ENCODE measurements at regions not wholly inside any gene's neighbourhood (a gene's known extent, or its start where the extent isn't known, plus 50 kb on each side); places are given as distances from the start of the nearest gene placed in this dataset.
"Not testable (repeated sequence)": the region's sequence is repeated elsewhere in the genome, so short reads cannot be mapped to it uniquely, and the experiment has no call there.

DNA sequence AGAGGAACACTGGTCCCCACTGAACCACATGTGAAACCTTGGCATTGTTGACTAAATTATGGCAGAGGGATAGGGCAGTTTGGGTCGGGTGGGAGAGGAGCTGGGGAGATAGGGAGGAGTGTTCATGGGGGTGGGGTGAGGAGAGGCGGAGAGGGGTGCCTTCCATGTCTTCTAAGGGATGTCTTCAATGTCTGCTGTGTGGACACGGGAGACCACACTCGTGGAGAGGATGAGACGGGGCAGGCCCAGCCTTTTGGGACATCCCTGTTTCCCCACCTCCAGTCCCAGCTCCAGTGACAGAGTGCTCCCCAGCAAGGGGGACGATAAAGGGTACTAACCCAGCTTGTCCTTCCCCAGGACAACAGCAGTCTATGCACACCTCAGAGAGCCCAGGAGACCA, 146.4 kb upstream of the MAMLD1 start:
- no peak for DNase-seq (ENCODE audit: low read depth, low spot score)
- in situ Hi-C loops (cut with HindIII; ENCODE audit: low pct_unique_long_range_greater_than_20kb, low sequenced_read_pairs) = no loop called here

DNA sequence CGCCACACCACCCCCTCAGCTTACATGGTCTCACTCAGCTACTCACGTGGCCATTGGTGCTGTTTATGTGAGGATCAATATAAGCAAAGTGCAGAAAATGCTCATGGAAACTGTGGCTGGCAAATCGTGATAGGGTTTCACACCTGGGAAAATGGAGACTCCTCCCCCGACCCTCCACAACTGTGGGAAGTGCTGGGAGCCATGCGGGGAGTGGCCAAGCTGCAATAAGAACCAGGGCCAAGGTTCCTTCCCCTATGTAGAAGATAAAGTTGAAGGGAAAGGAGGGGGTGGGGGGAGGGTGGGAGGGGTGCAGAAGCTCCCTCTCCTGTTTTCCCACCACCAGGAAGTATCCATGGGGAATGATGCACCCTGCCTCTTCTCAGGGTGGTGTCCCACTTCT, 145.5 kb upstream of the MAMLD1 start:
- DNase-seq (ENCODE audit: low read depth, low spot score) = no peak
- in situ Hi-C loops (cut with HindIII; ENCODE audit: low pct_unique_long_range_greater_than_20kb, low sequenced_read_pairs) = no loop called here

GRCh38 chrX:150219374-150220185, 143.5 kb upstream of the MAMLD1 start:
- in situ Hi-C loops (cut with HindIII; ENCODE audit: low pct_unique_long_range_greater_than_20kb, low sequenced_read_pairs) = no loop called here
- DNase-seq (ENCODE audit: low read depth, low spot score) = peak; percentile 0

DNA sequence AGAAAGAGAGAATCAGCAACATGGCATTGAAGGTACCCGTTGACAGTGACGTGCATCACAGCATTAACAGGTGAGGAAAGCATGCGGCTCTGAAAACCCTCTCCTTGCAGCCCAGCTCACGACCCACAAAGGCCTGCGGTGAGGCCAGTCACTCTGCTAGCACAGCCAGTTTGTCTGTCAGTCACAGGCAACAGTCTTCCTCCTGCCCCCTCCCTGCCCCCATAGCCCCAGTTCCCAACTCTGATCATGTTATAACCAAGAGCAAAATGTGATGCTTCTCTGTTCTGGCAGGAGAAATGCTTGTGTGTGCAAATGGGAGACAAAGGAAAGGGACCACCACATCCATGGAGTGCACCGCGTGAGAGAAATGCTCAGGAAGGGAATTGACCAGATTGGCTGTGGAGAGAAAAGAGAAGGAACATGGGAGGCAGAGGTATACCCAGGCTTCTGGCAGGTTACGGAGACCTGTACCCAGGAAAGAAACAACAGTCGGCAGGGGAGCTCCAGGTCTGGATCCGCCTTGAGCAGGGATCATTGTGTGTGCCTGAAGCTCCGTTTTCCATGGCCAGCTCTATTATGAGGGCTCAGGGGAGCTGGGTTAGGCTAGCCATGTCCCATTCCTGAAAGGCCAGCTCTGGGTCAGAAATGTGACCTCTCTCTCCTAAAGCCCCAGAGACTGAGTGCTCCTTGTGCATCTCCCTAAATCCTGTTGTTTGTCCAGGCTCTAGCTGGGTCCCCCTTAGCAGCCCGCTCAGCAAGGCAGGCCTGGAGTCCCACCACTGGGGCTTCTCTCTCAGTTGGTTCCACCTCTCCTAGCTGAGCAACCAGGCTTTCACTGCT, 139.7 kb upstream of the MAMLD1 start:
- in situ Hi-C loops (cut with HindIII; ENCODE audit: low pct_unique_long_range_greater_than_20kb, low sequenced_read_pairs) = no loop called here
- DNase-seq (ENCODE audit: low read depth, low spot score) = no peak

- in situ Hi-C loops (cut with HindIII; ENCODE audit: low pct_unique_long_range_greater_than_20kb, low sequenced_read_pairs) = no loop called here
- no peak for DNase-seq (ENCODE audit: low read depth, low spot score)
Observed at GRCh38 chrX:150224676-150225075, 138.4 kb upstream of the MAMLD1 start.

DNA sequence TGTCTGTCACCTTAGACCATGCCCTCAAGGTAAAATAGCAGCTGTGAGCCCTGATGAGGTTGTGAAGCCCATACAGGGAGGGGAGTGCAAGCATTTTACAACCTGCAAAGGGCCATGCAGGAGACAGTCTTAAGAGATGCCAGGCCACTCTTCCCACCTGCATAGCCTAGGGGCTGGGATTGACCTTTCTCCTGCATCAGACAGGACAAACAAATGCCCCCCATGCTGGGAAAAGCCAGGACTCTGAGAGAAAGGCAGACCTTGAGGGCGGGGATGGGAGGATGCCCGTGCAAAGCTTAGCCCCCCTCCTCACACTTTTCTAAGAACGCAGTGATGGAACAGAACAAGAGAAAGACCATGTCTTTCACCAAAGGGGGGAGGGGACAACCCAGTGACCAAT, 137.9 kb upstream of the MAMLD1 start:
- no peak for DNase-seq (ENCODE audit: low read depth, low spot score)

GRCh38 chrX:150225756-150226155, 137.4 kb upstream of the MAMLD1 start:
- in situ Hi-C loops (cut with HindIII; ENCODE audit: low pct_unique_long_range_greater_than_20kb, low sequenced_read_pairs) = no loop called here
- no peak for DNase-seq (ENCODE audit: low read depth, low spot score)

More for the DNA sequence above, 137.9 kb upstream of the MAMLD1 start:
- in situ Hi-C loops (cut with HindIII; ENCODE audit: low pct_unique_long_range_greater_than_20kb, low sequenced_read_pairs) = no loop called here

DNA sequence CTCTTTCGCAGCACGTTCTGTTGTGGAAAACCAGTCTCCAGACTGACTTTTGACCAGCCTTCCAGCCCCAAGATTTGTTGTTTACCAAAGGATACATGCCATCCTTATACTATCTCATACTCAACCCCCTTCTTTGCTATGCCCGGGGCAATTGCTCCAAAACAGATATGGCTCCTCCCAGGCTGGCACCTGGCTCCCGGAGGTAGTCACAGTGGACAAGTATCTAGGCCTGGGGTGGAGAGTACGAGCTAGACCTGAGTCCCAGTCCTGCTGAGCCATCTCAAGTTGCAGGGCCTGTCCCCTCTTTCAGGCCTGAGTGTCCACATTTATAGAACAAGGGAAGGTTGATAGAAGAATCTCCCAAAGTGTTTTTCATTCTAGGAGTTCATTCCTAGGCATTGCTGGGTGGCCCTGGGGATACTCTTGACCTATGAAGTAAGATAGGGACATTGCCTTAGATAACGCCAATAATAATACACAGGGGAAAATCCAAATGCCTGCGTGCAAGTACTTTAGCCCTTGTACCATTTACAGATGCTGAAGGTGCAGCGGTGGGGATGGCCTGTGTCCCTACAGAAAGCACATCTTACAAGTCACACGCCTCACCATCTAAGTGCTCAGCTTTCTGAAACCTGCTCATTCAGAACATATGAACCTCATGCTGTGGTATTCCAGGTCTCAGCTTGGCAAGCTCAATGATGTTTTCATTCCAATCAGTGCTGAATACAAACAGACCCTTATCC, 136.7 kb upstream of the MAMLD1 start:
- in situ Hi-C loops (cut with HindIII; ENCODE audit: low pct_unique_long_range_greater_than_20kb, low sequenced_read_pairs) = no loop called here
- DNase-seq (ENCODE audit: low read depth, low spot score) = no peak

DNA sequence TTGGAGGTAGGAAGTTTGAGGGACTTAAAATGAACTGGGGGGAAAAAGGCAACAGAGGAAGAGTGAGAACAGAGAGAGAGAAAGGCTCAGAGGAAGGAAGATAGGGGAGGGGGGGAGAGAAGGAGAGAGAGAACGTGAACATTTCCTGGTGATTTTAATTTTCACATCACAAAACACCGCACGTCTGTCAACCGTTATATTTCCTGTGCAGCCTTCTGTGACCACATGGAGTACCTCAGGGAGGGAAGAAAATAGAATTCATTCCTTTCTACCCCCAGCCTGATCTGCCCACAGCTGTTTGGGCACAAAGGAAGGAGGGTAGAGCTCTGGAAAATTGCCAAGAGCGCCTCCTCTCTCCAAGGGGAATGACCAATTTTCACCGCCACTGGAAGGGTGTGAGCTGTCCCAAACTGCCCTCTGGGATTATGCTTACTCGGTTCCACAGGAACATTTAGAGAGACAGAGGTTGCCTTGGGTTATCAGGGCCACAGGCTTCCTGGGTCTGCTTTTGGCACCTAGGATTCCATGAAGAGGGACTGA, 135.7 kb upstream of the MAMLD1 start:
- in situ Hi-C loops (cut with HindIII; ENCODE audit: low pct_unique_long_range_greater_than_20kb, low sequenced_read_pairs) = no loop called here
- no peak for DNase-seq (ENCODE audit: low read depth, low spot score)

GRCh38 chrX:150227873-150228410, 135.2 kb upstream of the MAMLD1 start:
- in situ Hi-C loops (cut with HindIII; ENCODE audit: low pct_unique_long_range_greater_than_20kb, low sequenced_read_pairs) = no loop called here
- DNase-seq (ENCODE audit: low read depth, low spot score) = no peak

- in situ Hi-C loops (cut with HindIII; ENCODE audit: low pct_unique_long_range_greater_than_20kb, low sequenced_read_pairs) = no loop called here
- DNase-seq (ENCODE audit: low read depth, low spot score) = no peak
Observed at GRCh38 chrX:150228431-150228830, 134.7 kb upstream of the MAMLD1 start.

DNA sequence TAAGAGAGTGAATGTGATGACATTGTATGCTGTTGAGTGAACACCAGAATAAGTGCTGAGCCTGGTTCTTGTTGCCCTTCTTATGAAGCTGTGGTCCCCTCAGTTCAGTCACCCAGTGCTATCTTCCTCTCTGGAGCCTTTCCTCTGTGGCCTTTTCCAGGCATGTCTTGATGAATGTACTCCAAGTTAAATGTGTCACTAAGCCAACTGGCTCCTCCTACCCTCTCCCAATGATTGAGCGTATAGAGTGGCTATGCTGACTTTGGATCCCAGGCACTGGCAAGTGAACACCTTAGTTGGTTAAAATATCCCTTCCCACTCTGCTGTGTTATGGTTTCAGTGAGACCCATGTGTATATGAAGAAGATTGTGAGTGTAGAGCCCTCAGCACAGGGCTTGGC, 134.1 kb upstream of the MAMLD1 start:
- no peak for DNase-seq (ENCODE audit: low read depth, low spot score)
- in situ Hi-C loops (cut with HindIII; ENCODE audit: low pct_unique_long_range_greater_than_20kb, low sequenced_read_pairs) = no loop called here

GRCh38 chrX:150229481-150229880, 133.6 kb upstream of the MAMLD1 start:
- in situ Hi-C loops (cut with HindIII; ENCODE audit: low pct_unique_long_range_greater_than_20kb, low sequenced_read_pairs) = no loop called here
- no peak for DNase-seq (ENCODE audit: low read depth, low spot score)

DNA sequence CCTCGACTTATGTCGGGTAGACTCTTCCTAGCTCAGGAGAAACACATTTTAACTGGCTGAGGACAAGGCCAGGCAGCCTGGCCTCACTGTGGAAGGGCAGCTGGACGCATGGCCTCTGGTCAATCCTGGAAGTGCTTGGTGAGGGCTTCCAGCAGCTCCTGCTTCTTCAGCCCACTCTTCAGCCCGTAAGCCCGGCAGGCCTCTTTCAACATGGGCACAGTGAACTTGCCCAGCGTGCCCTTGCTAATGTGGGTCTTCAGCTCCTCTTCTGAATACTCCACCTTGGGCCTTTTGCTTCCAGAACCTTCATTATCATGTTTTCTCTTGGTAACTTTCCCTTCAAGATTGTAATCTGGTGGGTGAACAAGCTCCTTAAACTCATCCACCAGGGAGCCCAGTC, 132.2 kb upstream of the MAMLD1 start:
- in situ Hi-C loops (cut with HindIII; ENCODE audit: low pct_unique_long_range_greater_than_20kb, low sequenced_read_pairs); DNase-seq (ENCODE audit: low read depth, low spot score): not testable (repeated sequence)

GRCh38 chrX:150231368-150231767, 131.7 kb upstream of the MAMLD1 start:
- DNase-seq (ENCODE audit: low read depth, low spot score); in situ Hi-C loops (cut with HindIII; ENCODE audit: low pct_unique_long_range_greater_than_20kb, low sequenced_read_pairs): not testable (repeated sequence)

GRCh38 chrX:150232222-150232621, 130.9 kb upstream of the MAMLD1 start:
- in situ Hi-C loops (cut with HindIII; ENCODE audit: low pct_unique_long_range_greater_than_20kb, low sequenced_read_pairs); DNase-seq (ENCODE audit: low read depth, low spot score): not testable (repeated sequence)

DNA sequence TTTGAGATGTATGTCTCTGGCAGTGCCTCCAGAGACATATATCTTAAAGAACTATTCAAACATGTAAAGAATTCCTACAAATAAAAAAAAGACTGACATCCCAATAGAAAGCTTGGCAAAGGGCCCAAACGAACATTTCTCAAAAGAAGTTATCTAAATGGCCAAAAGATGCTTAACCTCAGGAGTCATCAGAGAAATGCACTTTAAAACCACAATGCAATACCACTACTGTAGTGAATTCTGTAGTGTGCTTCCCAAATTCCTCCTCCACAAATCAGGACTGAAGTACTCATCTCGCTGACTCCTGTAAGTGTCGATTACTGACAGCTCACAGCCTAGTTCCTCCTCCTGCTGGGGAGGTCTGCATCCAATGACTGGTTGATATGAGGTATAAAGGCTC, 129.0 kb upstream of the MAMLD1 start:
- in situ Hi-C loops (cut with HindIII; ENCODE audit: low pct_unique_long_range_greater_than_20kb, low sequenced_read_pairs) = no loop called here
- DNase-seq (ENCODE audit: low read depth, low spot score) = no peak

GRCh38 chrX:150236327-150236726, 126.8 kb upstream of the MAMLD1 start:
- no peak for DNase-seq (ENCODE audit: low read depth, low spot score)
- in situ Hi-C loops (cut with HindIII; ENCODE audit: low pct_unique_long_range_greater_than_20kb, low sequenced_read_pairs) = no loop called here
